HepG2 (cell line): ENCODE measurements at regions not wholly inside any gene's neighbourhood (a gene's known extent, or its start where the extent isn't known, plus 50 kb on each side); places are given as distances from the start of the nearest gene placed in this dataset.

ENCODE experiments used
- ASH2L ChIP-seq: fragments of 300-600, 200-600 bp; sonication (generic); IDR thresholded peaks from 2 replicates; pipeline ENCODE4 v1.7.0; 2017; ENCODE audit warnings: low read depth, mild to moderate bottlenecking, moderate library complexity, mixed read lengths, low read length; ENCODE audit not compliant: insufficient read length
- ATRX ChIP-seq: sonication (generic); formaldehyde crosslinking; IDR thresholded peaks from 2 replicates; pipeline ENCODE4 v1.4.0; 2020; ENCODE audit warnings: missing genetic modification reagents, borderline replicate concordance
- CEBPG ChIP-seq: IDR thresholded peaks from 2 replicates; pipeline ENCODE4 v1.6.1; 2016
- CENPX ChIP-seq: sonication (generic); formaldehyde crosslinking; IDR thresholded peaks from 2 replicates; pipeline ENCODE4 v1.9.0; 2021; ENCODE audit warnings: mild to moderate bottlenecking, missing genetic modification reagents, moderate library complexity
- CHD2 ChIP-seq: IDR thresholded peaks from 2 replicates; pipeline ENCODE4 v1.6.1; 2011; ENCODE audit warnings: low read depth, low read length, improper control_type of control experiment
- EP300 ChIP-seq, 3 experiments: sonication (generic) in 1 of 3; formaldehyde crosslinking in 1 of 3; IDR thresholded peaks; 2 replicates each; pipeline versions ENCODE4 v1.5.1 to v1.6.1; 2011 to 2020; ENCODE audit warnings: low read depth in 2 of 3, low read length in 2 of 3, borderline replicate concordance in 1 of 3, improper control_type of control experiment in 1 of 3, mild to moderate bottlenecking in 1 of 3, missing genetic modification reagents in 1 of 3, moderate library complexity in 1 of 3
- FOXA3 ChIP-seq: IDR thresholded peaks from 2 replicates; pipeline ENCODE4 v1.6.1; 2016; ENCODE audit warnings: missing genetic modification reagents, missing compliant biosample characterization
- IKZF1 ChIP-seq: fragments of 450-650 bp; IDR thresholded peaks from 2 replicates; pipeline ENCODE4 v1.7.1; 2016
- IRX3 ChIP-seq: sonication (generic); formaldehyde crosslinking; IDR thresholded peaks from 2 replicates; pipeline ENCODE4 v1.8.1; 2023; ENCODE audit warnings: mild to moderate bottlenecking, low read depth, missing genetic modification reagents, borderline replicate concordance
- JARID2 ChIP-seq: sonication (generic); formaldehyde crosslinking; IDR thresholded peaks from 2 replicates; pipeline ENCODE4 v1.8.1; 2023; ENCODE audit warnings: missing genetic modification reagents, inconsistent platforms; ENCODE audit not compliant: insufficient replicate concordance
- NBN ChIP-seq: fragments of 450-650 bp; conservative IDR thresholded peaks from 2 replicates; pipeline ENCODE4 v1.6.1; 2017
- NPAS2 ChIP-seq: sonication (generic); formaldehyde crosslinking; IDR thresholded peaks from 2 replicates; pipeline ENCODE4 v1.8.0; 2022; ENCODE audit warnings: mild to moderate bottlenecking, missing genetic modification reagents, borderline replicate concordance
- NR2C2 ChIP-seq: sonication (generic); formaldehyde crosslinking; IDR thresholded peaks from 2 replicates; pipeline ENCODE4 v1.4.0; 2020; ENCODE audit warnings: missing genetic modification reagents, mild to moderate bottlenecking, moderate library complexity, borderline replicate concordance
- NR2F1 ChIP-seq, 2 experiments: fragments of 450-650 bp in 1 of 2; formaldehyde crosslinking in 1 of 2; IDR thresholded peaks; 2 replicates each; pipeline versions ENCODE4 v1.5.0 to v1.6.1; 2016 to 2020; ENCODE audit warnings: mild to moderate bottlenecking in 1 of 2, missing compliant biosample characterization in 1 of 2, missing genetic modification reagents in 1 of 2, moderate library complexity in 1 of 2
- PRMT3 ChIP-seq: sonication (generic); formaldehyde crosslinking; IDR thresholded peaks from 2 replicates; pipeline ENCODE4 v1.8.1; 2022; ENCODE audit warnings: low read depth, mild to moderate bottlenecking, moderate library complexity, missing genetic modification reagents, borderline replicate concordance
- RAD21 ChIP-seq: fragments of 450-650 bp; formaldehyde crosslinking; IDR thresholded peaks from 2 replicates; pipeline ENCODE4 v1.5.0; 2020; ENCODE audit warnings: mild to moderate bottlenecking
- RXRB ChIP-seq: IDR thresholded peaks from 2 replicates; pipeline ENCODE4 v1.6.1; 2016; ENCODE audit warnings: borderline replicate concordance, missing genetic modification reagents, missing compliant biosample characterization
- SMYD3 ChIP-seq: sonication (generic); formaldehyde crosslinking; IDR thresholded peaks from 2 replicates; pipeline ENCODE4 v1.8.1; 2023; ENCODE audit warnings: mild to moderate bottlenecking, missing genetic modification reagents
- TFDP2 ChIP-seq: sonication (generic); formaldehyde crosslinking; IDR thresholded peaks from 2 replicates; pipeline ENCODE4 v1.4.0; 2020; ENCODE audit warnings: missing genetic modification reagents
- TOE1 ChIP-seq: sonication (generic); formaldehyde crosslinking; IDR thresholded peaks from 2 replicates; pipeline ENCODE4 v1.4.0; 2020; ENCODE audit warnings: mild to moderate bottlenecking, missing genetic modification reagents
- ZNF296 ChIP-seq: sonication (generic); formaldehyde crosslinking; conservative IDR thresholded peaks from 2 replicates; pipeline ENCODE4 v1.5.0; 2020; ENCODE audit warnings: mild to moderate bottlenecking, missing genetic modification reagents
- ZNF501 ChIP-seq: sonication (generic); formaldehyde crosslinking; IDR thresholded peaks from 2 replicates; pipeline ENCODE4 v1.5.1; 2020; ENCODE audit warnings: mild to moderate bottlenecking, moderate library complexity, missing genetic modification reagents
- ZNF607 ChIP-seq: sonication (generic); formaldehyde crosslinking; IDR thresholded peaks from 2 replicates; pipeline ENCODE4 v1.5.1; 2020; ENCODE audit warnings: missing genetic modification reagents, mild to moderate bottlenecking, borderline replicate concordance
- ZNF614 ChIP-seq: IDR thresholded peaks from 2 replicates; pipeline ENCODE4 v1.6.1; 2018; ENCODE audit warnings: missing biosample characterization, missing genetic modification reagents, inconsistent platforms, borderline replicate concordance
- ZNF7 ChIP-seq: IDR thresholded peaks from 2 replicates; pipeline ENCODE4 v1.6.1; 2016; ENCODE audit warnings: missing biosample characterization, missing genetic modification reagents
- ZSCAN9 ChIP-seq: IDR thresholded peaks from 2 replicates; pipeline ENCODE4 v1.6.1; 2016; ENCODE audit warnings: borderline replicate concordance
- TF ChIP-seq, protein P1 (sequence below): IDR thresholded peaks from 2 replicates; pipeline ENCODE4 v1.6.1; 2016; ENCODE audit warnings: mild to moderate bottlenecking
- TF ChIP-seq, protein P2 (sequence below): sonication (generic); formaldehyde crosslinking; IDR thresholded peaks from 2 replicates; pipeline ENCODE4 v1.8.1; 2023; ENCODE audit warnings: mild to moderate bottlenecking, inconsistent platforms, moderate library complexity, missing genetic modification reagents, borderline replicate concordance

DNA sequence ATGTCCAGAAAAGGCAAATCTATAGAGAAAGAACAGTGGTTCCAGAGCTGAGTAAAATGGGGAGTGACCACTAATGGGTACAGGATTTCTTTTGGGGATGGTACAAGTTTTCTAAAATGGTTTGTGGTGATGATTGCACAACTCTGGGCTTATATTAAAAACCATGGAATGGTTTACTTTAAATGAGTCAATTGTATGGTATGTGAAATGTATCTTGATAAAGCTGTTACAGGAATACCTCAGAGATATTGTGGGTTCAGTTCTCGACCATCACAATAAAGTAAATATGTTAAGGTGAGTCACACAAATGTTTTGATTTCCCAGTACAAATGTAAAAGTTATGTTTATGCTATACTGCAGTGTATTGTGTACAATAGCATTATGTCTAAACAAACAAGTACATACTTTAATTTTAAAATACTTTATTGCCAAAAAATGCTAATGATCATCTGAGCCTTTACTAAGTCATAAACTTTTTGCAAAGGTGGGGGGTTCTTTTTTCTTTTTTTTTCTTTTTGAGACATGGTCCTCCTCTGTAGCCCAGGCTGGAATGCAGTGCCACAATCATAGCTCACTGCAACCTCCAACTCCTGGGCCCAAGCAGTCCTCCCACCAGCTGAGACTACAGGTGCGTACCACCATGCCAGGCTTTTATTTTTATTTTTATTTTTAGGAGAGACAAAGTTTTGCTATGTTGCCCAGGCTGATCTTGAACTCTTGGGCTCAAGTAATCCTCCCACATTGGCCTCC is 65.9 kb downstream of the SHOC1 start (continued):
- TF ChIP-seq NR2F1 (CRISPR knock-in tag; IDR thresholded peaks at IDR 0.05) (no peak), NPAS2 (CRISPR knock-in tag) (no peak), TFDP2 (CRISPR knock-in tag) (no peak), NR2C2 (no peak), EP300 (IDR thresholded peaks at IDR 0.05; ENCODE audit: low read depth in 2 of 2, low read length in 2 of 2) (peak in 1 of 2 experiments; percentile 23; a peak in 1 of 4 replicates), EP300 (CRISPR knock-in tag; IDR thresholded peaks at IDR 0.05; ENCODE audit: borderline replicate concordance) (no peak), ZNF296 (CRISPR knock-in tag) (no peak), CHD2 (no peak), ZNF614 (CRISPR knock-in tag) (no peak), TOE1 (CRISPR knock-in tag) (no peak), CEBPG (CRISPR knock-in tag) (peak; percentile 55), JARID2 (no peak), ZNF501 (CRISPR knock-in tag) (no peak), RAD21 (CRISPR knock-in tag) (no peak), CENPX (CRISPR knock-in tag) (no peak), PRMT3 (CRISPR knock-in tag) (no peak), RXRB (no peak), IKZF1 (no peak), IRX3 (no peak), ZSCAN9 (no peak), ZNF607 (CRISPR knock-in tag) (no peak), ASH2L (no peak), SMYD3 (CRISPR knock-in tag) (no peak), ATRX (CRISPR knock-in tag) (no peak), ZNF7 (CRISPR knock-in tag) (no peak), FOXA3 (0 out of 2 replicates have a peak, but pooled peaks have one; percentile 17), NBN (no peak)
- TF ChIP-seq, protein P1, sequence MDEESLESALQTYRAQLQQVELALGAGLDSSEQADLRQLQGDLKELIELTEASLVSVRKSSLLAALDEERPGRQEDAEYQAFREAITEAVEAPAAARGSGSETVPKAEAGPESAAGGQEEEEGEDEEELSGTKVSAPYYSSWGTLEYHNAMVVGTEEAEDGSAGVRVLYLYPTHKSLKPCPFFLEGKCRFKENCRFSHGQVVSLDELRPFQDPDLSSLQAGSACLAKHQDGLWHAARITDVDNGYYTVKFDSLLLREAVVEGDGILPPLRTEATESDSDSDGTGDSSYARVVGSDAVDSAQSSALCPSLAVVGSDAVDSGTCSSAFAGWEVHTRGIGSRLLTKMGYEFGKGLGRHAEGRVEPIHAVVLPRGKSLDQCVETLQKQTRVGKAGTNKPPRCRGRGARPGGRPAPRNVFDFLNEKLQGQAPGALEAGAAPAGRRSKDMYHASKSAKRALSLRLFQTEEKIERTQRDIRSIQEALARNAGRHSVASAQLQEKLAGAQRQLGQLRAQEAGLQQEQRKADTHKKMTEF (CRISPR knock-in tag) = no peak
- TF ChIP-seq, protein P2, sequence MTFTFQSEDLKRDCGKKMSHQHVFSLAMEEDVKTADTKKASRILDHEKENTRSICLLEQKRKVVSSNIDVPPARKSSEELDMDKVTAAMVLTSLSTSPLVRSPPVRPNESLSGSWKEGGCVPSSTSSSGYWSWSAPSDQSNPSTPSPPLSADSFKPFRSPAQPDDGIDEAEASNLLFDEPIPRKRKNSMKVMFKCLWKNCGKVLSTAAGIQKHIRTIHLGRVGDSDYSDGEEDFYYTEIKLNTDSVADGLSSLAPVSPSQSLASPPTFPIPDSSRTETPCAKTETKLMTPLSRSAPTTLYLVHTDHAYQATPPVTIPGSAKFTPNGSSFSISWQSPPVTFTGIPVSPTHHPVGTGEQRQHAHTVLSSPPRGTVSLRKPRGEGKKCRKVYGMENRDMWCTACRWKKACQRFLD (CRISPR knock-in tag) = no peak
